GM23248 (cell line): ENCODE measurements at regions not wholly inside any gene's neighbourhood (a gene's known extent, or its start where the extent isn't known, plus 50 kb on each side); places are given as distances from the start of the nearest gene placed in this dataset.

ENCODE experiments used
- DNase-seq: peaks from one replicate; pipeline ENCODE4 v3.0.0-alpha.2; 2015
- H2AFZ ChIP-seq: fragments of 200-600 bp; sonication (generic); 2 replicates; pipeline ENCODE4 v1.6.1; 2016; ENCODE audit warnings: antibody characterized with exemption
- H3F3A ChIP-seq: fragments of 200-600 bp; sonication (generic); 2 replicates; pipeline ENCODE4 v1.6.1; 2016; ENCODE audit warnings: mild to moderate bottlenecking, antibody characterized with exemption, mixed run types; ENCODE audit not compliant: insufficient read depth
- H3K27ac ChIP-seq: fragments of 200-600 bp; sonication (generic); 2 replicates; pipeline ENCODE4 v1.5.1; 2016; ENCODE audit warnings: mild to moderate bottlenecking
- H3K27me3 ChIP-seq: fragments of 200-600 bp; sonication (generic); replicated peaks from 2 replicates; pipeline ENCODE4 v1.6.1; 2016; ENCODE audit warnings: mild to moderate bottlenecking; ENCODE audit not compliant: insufficient read depth
- H3K36me3 ChIP-seq: fragments of 200-600 bp; sonication (generic); 2 replicates; pipeline ENCODE4 v1.6.1; 2016; ENCODE audit warnings: low read depth, mild to moderate bottlenecking
- H3K4me1 ChIP-seq: fragments of 200-600 bp; sonication (generic); 2 replicates; pipeline ENCODE4 v1.6.1; 2016; ENCODE audit warnings: mild to moderate bottlenecking; ENCODE audit not compliant: insufficient read depth
- H3K4me2 ChIP-seq: fragments of 200-600 bp; sonication (generic); one replicate; pipeline ENCODE4 v1.6.1; 2016; ENCODE audit warnings: mild to moderate bottlenecking; ENCODE audit not compliant: unreplicated experiment
- H3K4me3 ChIP-seq: fragments of 200-600 bp; sonication (generic); 2 replicates; pipeline ENCODE4 v1.5.1; 2016; ENCODE audit warnings: mild to moderate bottlenecking
- H3K79me2 ChIP-seq: fragments of 200-600 bp; sonication (generic); 2 replicates; pipeline ENCODE4 v1.6.1; 2016; ENCODE audit warnings: mild to moderate bottlenecking; ENCODE audit not compliant: insufficient read depth
- H3K9ac ChIP-seq: fragments of 200-600 bp; sonication (generic); 2 replicates; pipeline ENCODE4 v1.6.1; 2016; ENCODE audit warnings: mild to moderate bottlenecking
- H3K9me2 ChIP-seq: fragments of 200-600 bp; sonication (generic); 2 replicates; pipeline ENCODE4 v1.6.1; 2016; ENCODE audit warnings: mixed run types, mild to moderate bottlenecking, moderate library complexity; ENCODE audit not compliant: insufficient read depth
- H3K9me3 ChIP-seq: fragments of 200-600 bp; sonication (generic); one replicate; pipeline ENCODE4 v1.6.1; 2017; ENCODE audit warnings: low read depth
- H4K20me1 ChIP-seq: fragments of 200-600 bp; sonication (generic); 2 replicates; pipeline ENCODE4 v1.6.0; 2016; ENCODE audit not compliant: insufficient read depth
- EZH2 ChIP-seq: fragments of 200-600 bp; sonication (generic); IDR thresholded peaks from 2 replicates; pipeline ENCODE4 v1.6.1; 2018; ENCODE audit warnings: antibody characterized with exemption, mild to moderate bottlenecking; ENCODE audit not compliant: insufficient read depth, poor library complexity, severe bottlenecking
- EZH2phosphoT487 ChIP-seq: fragments of 200-600 bp; sonication (generic); IDR thresholded peaks from 2 replicates; pipeline ENCODE4 v1.6.1; 2018; ENCODE audit warnings: antibody characterized with exemption, moderate library complexity, mild to moderate bottlenecking, low read depth; ENCODE audit not compliant: insufficient read depth
- WGBS, 2 experiments: methylation state at CpG; one replicate each; pipeline ENCODE4 v1.1.6; 2015 to 2017; ENCODE audit warnings: low lambda C conversion rate in 2 of 2, low coverage in 1 of 2; ENCODE audit errors: missing lambda C conversion rate in 2 of 2; 5-methylcytosine and 5-hydroxymethylcytosine counted together
- in situ Hi-C: fragments of 300-500 bp; cut with MboI; formaldehyde crosslinking; loops from 2 replicates; pipeline ENCODE4 v1.15.0; 2020

- Histone ChIP-seq H3K27me3 (no peaks in the 10 kb centered on the region), H3K9me3 (peaks cover 3% of the 10 kb centered on the region), H2AFZ (no peak overlapping the region), H3K4me2 (no peak overlapping the region), H3K79me2 (no peaks in the 10 kb centered on the region), H3K4me3 (no peak overlapping the region), H3K9ac (no peak overlapping the region), H3K36me3 (no peaks in the 10 kb centered on the region), H3F3A (no peaks in the 10 kb centered on the region), H4K20me1 (no peaks in the 10 kb centered on the region), H3K27ac (no peak overlapping the region), H3K4me1 (no peaks in the 10 kb centered on the region), H3K9me2 (no peaks in the 10 kb centered on the region)
- DNase-seq = no peak
- WGBS, 2 experiments = 53 to 55% methylated on average over 8 of the region's 8 CpGs
- in situ Hi-C loops = no loop called here
- TF ChIP-seq EZH2phosphoT487 (no peak), EZH2 (no peak)
Measured at GRCh38 chr10:128921389-128922022, 545.5 kb upstream of the MGMT start.

DNA sequence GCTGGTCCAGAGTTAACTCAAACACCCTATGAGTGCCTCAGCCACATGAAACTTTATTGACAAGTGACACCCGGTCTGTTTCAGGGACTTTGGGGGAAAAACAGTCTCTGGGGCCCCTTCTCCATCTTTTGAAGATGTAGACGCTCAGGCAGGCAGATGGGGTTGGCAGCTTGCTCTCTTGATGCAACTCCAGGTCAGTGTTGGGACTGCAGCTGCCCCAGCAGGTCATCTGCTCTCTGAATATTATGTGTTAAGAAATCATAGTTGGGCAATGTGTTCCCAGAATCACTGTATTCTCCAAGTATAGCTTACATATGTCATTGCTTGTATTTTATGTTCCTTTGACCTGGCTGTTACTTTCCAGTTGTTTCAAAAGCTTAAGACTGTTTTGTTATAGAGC, 544.9 kb upstream of the MGMT start:
- Histone ChIP-seq H3K9ac (no peak overlapping the region), H3K4me1 (no peaks in the 10 kb centered on the region), H3K27me3 (no peaks in the 10 kb centered on the region), H3K9me3 (peaks cover 3% of the 10 kb centered on the region), H3K36me3 (no peaks in the 10 kb centered on the region), H3K9me2 (no peaks in the 10 kb centered on the region), H4K20me1 (no peaks in the 10 kb centered on the region), H3K27ac (no peak overlapping the region), H3K79me2 (no peaks in the 10 kb centered on the region), H3K4me3 (no peak overlapping the region), H2AFZ (no peak overlapping the region), H3F3A (no peaks in the 10 kb centered on the region), H3K4me2 (no peak overlapping the region)
- no peak for DNase-seq
- WGBS, 2 experiments = 0 to 4% methylated on average over 2 of the region's 2 CpGs
- TF ChIP-seq EZH2phosphoT487 (no peak), EZH2 (no peak)
- in situ Hi-C loops = no loop called here

- H3K79me2 ChIP-seq = no peaks in the 10 kb centered on the region
- in situ Hi-C loops = no loop called here
- no peaks in the 10 kb centered on the region for H3F3A ChIP-seq
- H3K36me3 ChIP-seq = no peaks in the 10 kb centered on the region
- H3K4me1 ChIP-seq = no peaks in the 10 kb centered on the region
- no peak overlapping the region for H3K9ac ChIP-seq
- no peaks in the 10 kb centered on the region for H3K27me3 ChIP-seq
- no peak overlapping the region for H3K27ac ChIP-seq
- TF ChIP-seq EZH2 (no peak), EZH2phosphoT487 (no peak)
- no peaks in the 10 kb centered on the region for H3K9me2 ChIP-seq
- DNase-seq = no peak
- peaks cover 3% of the 10 kb centered on the region for H3K9me3 ChIP-seq
- H2AFZ ChIP-seq = no peak overlapping the region
- 35 to 38% methylated on average over 11 of the region's 11 CpGs for WGBS, 2 experiments
- no peak overlapping the region for H3K4me2 ChIP-seq
- H4K20me1 ChIP-seq = no peaks in the 10 kb centered on the region
- no peak overlapping the region for H3K4me3 ChIP-seq
Measured at GRCh38 chr10:128922619-128923196, 544.3 kb upstream of the MGMT start.

DNA sequence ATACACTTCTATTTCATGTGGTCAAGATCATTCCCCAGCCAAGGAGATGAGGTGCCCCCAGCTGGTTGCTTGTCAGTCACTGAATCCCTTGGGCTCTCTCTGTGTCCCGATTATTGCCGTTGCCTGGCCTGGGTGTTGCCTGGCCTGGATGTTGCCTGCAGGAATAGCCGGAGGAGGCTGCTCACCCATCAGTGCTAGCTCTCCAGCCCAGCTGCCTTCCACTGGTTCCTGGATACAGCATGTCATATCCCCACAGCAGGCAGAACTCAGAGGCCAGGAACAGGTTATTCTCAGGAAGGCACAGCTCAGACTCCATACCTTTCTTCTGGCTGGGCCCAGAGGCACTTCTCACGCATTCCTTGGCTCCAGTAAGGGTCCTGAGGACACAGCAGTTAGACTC, 542.1 kb upstream of the MGMT start:
- H3K9ac ChIP-seq = no peak overlapping the region

More for the DNA sequence above, 542.1 kb upstream of the MGMT start:
- DNase-seq = no peak
- Histone ChIP-seq H3K4me2 (no peak overlapping the region), H4K20me1 (no peaks in the 10 kb centered on the region), H2AFZ (no peak overlapping the region), H3K4me1 (no peaks in the 10 kb centered on the region), H3K4me3 (no peak overlapping the region), H3K27me3 (no peaks in the 10 kb centered on the region), H3K36me3 (no peaks in the 10 kb centered on the region), H3F3A (no peaks in the 10 kb centered on the region), H3K9me3 (no peaks in the 10 kb centered on the region), H3K27ac (no peak overlapping the region), H3K79me2 (no peaks in the 10 kb centered on the region), H3K9me2 (no peaks in the 10 kb centered on the region)
- 54 to 62% methylated on average over 4 of the region's 4 CpGs for WGBS, 2 experiments
- no peak for TF ChIP-seq EZH2phosphoT487
- no peak for TF ChIP-seq EZH2
- in situ Hi-C loops = no loop called here
